ENCODE measurements at regions not wholly inside any gene's neighbourhood (a gene's known extent, or its start where the extent isn't known, plus 50 kb on each side); places are given as distances from the start of the nearest gene placed in this dataset.

DNA sequence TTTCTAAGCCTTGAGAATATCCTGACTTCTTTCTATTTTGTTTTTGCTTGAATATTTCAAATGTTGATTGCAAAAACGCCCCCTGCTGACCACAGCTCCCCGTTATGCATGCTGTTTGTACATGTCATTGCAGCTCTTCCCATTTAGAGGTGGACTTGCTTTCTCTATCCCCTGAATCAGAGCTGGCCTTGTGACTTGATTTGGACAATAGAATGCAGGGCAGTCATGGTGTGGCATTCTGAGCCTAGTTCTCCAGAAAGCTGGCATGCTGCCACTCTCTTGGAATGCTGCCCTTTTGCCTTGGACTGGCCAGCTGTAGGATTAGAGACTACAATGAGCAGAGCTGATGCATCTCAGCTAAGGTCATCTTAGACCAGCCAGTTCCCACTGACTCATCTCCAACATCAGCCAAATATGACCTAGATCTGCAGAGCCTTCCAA is 1561.5 kb downstream of the MRPL39 start:
- no peak for DNase-seq

DNA sequence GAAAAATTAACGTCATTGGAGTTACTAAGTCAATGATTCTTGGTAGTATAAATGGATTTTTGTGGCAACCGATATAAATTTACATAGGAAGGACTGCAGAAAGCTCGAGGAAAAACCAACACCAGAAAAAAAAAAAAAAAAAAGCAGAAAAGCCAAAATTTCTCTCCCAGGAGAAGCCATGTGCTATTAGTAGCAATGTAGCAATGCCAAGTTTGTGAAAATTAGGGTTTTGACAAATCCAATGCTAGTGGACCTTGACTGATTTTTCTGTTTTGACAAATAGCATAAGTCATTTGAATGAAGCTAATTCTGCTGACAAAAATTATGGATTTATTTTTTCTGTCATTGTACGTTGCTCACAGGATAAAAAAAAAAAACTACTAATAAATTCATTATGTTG is 1561.9 kb downstream of the MRPL39 start:
- no peak for DNase-seq

DNA sequence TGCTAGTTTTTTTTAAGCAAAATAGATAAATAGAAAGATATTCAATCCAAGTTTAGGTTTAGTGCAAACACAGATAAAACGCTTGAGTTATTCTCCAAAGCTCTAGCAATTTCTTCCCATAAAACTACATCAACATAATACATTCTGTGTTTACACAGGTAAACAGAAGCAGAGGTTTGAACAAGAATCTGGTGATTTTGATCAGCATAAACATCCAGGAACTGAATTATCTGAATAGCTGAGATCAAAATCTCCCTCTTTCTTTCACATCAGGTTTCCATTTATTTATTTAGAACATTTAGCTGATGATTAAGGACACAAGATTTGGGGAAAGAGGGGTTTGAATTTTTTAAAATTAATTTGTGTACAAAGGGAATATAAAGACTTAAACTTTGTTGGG is 1564.6 kb downstream of the MRPL39 start:
- no peak for DNase-seq

DNA sequence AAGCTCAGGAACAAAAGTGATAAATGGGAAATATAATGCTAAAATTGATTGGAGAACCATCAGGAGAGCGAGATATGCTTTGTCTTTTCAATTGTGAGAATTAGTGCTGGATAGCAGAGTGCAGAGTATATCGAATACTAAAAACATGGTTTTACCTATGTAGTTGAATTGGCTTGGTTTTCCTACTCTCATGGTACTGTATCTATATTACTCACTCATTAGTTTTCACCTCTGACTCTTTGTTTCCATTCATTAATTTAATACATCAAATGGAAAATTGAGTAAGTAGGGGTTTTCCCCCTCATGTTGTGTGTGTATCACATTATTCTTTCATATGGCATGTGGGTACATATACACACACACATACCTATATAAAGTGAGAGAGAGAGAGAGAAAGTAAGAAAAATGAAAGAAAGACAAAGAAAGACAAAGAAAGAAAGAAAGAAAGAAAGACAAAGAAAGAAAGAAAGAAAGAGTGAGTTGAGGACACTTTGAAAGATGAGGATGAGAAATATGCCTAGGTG is 1574.5 kb downstream of the MRPL39 start:
- DNase-seq = no peak

DNA sequence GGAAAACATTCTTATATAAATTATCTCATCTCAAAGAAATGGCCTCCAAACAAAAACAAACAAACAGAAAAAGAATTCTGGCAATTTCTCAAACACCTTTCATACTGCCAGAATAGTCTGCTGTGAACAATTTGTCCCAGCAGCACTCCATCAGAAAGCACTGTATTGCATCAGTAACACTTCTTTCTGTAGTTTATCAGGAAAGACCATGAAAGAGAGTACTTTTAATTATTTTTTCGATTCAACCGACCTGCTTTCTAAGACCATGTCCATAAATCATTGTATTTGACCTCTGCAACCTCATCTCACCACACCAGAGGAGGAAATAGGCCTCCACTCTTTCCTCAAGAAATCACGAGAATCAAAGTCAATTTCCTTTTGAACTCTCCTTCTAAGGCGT is 1579.9 kb downstream of the MRPL39 start:
- no peak for DNase-seq

DNA sequence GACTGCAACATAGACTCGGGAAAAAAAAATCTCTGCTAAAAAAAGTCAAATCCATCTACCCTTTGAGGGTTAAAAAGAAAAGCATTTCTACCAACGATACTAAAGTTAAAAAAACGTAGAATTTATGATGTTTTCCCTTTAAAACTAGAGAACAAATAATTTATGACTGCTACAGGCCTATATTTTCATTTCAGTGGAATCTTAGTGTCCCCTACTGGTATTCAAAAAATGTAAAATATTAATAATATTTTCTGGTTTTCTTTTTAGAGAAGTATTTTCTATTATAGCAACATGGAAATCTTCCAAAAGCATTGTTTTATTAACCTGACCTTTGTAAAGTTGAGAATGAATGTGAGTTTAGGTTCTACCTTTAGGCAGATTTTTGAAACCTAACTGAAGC is 1582.2 kb downstream of the MRPL39 start:
- DNase-seq = no peak

DNA sequence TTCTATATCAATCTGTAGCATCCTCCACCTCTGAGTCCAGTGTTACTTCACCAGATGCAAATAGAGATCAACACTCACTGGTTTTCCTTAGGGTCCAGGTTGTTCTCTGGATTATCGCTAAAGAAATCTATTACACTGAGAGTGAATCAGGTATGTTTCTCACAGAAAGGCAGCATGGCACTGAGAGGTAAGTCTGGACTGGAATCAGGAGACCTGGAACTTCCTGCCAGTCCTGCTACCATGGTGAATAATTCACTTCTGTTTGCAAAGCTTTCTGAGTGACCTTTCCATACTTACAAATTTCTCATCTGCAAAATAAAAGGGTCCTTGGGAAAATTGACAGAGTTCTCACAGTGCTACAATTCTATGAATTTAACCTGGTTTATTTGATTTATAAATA is 1583.3 kb downstream of the MRPL39 start:
- DNase-seq = no peak

DNA sequence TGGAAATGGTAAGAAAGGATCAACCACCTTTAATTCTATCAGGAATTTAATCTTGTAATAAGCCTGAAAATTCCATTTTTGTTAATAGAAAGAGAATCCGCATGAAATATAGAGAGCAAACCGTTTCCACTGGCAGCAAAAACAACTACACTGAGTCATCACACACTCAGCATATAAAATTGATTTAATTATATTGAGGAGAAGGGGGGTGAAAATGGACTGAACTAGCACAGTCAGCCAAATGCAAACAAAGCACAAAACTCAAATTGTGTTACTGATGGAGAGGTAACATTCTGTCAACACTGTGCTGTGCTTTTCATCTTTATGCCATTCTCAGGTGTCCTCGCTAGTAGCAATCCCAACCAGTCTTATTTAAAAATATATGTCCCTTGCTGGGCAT is 1583.9 kb downstream of the MRPL39 start:
- DNase-seq = no peak

DNA sequence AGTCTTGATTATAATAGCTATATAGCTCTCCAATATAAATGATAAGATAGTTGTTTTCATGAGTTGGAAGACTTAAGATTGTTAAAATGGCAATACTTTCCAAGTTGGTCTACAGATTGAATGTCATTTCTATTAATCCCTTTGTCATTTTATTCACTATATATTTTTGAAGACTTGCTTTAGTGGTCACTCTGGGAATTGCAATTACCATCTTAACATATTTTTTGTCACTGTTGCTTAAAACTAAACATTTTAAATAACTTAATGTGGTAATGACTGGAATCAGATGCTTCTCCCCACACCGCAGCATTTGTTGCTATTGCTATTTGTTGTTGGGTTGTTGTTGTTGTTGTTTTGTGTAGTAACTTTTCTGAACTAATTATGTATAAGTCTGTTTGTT is 1592.9 kb downstream of the MRPL39 start:
- no peak for DNase-seq

DNA sequence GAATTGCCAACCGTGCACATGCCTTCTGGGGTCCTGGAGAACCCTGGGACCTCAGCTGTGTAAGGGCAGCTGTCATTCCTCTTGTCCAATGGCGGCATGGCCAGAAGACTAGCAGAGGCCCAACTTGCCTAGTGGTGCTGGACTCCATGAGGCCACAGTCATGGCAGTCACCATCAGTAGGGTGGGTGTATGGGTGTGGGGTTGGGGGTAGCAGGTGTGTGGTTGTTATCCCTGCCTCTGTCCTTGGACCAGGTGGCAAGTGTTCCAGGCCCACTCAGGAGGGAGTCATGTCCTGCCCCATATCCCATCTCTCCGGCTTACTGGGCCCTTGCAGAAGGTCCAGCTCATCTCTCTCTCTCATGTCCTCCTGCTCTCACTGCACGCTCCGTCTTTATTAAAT is 1596.2 kb downstream of the MRPL39 start:
- no peak for DNase-seq

DNA sequence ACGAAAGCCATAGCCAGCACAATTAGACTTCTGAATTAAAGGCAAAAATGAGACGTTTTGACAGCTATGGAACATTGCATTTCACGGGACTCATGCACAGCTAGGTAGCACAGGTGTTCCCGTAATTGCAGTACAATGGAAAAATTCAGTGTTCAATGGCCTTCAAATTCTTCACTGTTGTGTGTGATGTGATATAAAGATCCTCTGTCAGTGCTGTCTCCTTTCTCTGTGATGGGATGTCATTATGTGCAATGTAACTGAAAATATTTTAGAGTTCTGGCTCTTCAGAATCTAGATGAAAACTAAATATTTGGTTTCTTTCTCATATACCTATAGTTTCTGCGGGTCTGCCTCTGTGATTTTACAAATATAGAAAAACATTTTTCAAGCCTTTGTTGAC is 1599.7 kb downstream of the MRPL39 start:
- no peak for DNase-seq

DNA sequence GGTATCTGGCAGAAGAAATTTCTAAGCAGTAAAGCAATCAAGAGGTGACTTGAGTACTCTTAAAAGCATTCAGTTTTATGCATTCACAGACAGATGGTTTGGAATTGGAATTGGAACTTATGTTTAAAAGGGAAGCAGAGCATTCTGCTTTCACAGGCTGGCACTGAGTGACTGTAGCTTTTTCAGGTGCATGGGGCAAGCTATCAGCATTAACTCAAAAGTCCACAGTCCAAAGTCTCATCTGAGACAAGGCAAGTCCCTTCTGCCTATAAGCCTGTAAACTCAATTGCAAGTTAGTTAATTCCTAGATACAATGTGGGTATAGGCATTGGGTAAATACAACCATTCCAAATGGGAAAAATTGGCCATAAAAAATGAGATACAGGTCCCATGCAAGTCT is 1620.3 kb downstream of the MRPL39 start:
- DNase-seq = no peak

DNA sequence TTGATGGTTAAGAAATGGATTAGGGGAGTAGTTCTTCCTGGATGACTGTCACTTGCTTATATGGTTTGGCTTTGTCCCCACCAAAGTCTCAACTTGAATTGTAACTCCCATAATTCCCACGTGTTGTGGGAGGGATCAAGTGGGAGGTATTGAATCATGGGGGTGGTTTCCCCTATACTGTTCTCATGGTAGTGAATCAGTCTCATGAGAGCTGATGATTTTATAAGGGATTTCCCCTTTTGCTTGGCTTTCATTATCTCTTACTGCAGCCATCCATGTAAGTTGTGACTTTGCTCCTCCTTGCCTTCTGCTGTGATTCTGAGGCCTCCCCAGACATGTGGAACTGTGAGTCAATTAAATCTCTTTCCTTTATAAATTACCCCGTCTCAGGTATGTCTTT is 1621.1 kb downstream of the MRPL39 start:
- DNase-seq = no peak

DNA sequence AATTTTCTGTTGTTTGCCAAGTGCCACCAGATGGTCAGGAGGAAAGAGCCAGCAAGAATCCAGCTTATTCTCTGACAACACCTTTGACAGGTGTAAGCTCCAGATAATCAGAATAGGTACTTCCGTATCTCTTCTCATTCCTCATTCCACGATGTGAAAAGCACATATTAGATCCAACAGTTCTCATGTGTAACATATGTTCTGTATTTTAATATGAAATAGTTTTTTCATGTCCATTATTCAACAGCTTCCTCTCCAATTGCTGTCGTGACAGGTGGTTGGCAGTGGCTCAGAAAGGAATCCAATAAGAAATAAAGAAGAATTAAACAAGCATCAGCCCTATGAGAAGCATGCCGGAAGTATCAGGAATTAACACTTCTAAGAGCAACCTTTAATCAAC is 1624.7 kb downstream of the MRPL39 start:
- DNase-seq = no peak

DNA sequence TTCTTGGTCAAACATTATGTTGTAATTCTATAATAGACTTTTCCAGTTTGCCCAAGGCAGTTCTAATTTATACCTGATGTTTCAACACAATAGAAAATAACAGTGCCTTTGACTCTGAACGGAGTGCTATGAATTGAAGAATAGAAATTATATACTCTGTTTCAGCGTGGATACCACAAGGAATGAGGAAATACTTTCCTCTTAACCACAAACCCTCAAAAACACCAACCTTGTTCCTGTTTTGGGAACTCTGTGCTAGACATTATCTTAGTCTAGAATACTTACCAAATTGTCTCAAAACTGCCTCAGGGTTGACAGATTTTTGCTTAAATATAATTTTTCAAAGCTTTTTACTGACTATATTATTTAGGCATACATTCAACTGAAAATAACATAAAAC is 1629.3 kb downstream of the MRPL39 start:
- DNase-seq = no peak

DNA sequence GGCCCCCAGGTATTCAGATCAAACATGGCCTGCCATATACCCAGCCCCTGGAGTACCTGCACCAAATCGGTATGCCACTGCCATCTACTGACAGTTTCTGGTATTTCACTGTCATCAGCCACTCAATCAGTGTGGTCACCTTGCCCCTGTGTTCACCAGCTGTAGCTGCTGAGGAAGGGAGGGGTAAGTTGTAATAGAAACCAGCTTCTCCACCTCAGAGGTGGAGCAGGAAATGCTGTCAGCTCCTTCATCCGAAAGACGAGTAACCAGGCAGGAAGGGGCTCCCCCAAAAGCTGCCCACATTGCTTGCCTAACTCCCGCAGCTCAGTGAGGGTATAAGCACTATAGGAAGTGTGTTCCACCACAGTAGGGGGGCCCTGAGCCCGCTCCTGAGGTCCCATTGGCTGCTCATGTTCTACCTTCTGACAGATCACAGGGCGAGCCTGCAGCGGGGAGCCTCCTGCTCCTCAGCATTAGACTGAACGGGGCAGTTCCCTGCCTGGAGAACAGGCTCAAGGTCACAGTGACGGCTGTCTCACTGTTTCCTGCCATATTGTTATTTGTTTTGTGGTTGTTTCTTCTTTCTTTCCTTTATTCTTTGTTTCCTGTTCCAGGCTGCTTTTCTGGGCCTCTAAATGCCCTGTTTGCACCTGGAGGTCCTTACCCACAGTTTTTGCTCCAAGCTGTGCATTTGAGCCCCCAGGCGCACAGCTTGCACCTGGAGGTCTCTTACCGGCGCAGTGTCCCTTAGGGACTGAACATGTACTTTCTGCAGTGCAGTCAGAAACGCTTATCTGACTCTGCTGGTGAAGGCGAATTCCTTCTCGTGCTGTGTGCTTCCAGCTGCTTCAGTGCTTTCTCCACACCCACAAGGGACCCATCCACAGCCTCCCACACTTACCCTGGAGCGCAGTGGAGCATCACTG is 1638.3 kb downstream of the MRPL39 start:
- peak; percentile 50 for DNase-seq

DNA sequence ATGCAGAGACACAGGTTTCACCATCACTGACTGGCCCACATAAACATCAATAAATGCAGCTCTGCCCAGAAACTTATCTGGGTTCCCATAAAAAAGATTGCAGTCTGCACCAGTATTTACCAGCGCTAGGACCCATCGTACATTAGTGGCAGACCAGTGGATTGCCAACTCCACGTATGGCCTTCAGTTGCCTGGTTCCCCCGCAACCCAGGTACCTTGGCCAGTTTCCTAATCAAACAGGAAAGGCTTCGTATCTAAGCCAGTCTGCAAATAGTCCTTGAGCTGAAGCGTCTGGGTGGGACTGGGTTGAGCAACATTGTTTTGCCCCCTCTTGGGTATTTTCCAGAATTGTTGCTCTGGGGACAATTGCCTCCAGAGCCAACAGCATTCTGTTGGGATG is 1639.3 kb downstream of the MRPL39 start:
- no peak for DNase-seq

DNA sequence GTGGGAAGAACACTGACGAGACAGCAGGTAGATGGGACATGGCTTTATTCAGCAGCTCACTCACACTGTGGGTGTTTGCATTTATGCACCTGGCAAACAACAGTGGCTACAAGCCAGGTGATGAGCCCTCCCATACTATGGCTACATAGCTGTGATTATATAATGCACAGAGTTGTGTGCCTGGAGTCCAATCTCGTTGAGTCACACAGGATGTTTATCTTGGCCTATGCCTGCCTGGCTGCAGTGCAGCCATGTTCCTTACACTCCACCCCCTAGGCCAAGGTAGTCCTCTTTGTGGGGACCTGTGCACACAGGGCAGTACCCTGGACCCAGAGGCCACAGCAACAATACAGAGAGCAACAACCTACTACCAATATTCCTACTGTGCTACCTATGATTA is 1643.8 kb downstream of the MRPL39 start:
- no peak for DNase-seq

DNA sequence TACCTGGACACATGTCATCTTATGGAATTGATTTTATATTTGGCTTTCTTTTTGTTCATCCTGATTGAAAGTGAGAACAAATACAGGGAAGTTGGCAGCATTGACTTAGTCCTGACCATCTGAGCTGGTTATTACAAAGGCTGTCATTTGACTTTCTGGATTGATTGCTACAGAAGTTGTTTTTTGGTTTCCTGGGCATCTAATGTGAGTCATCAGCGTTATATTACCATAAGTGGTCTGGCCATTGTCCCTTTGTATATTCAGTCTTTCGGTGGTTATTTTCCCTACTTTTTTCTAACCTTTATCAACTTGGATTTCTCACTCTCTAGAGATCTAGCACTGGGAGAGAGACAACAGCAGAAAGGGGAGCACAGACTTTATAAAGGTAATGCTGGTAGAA is 1646.5 kb downstream of the MRPL39 start:
- no peak for DNase-seq

DNA sequence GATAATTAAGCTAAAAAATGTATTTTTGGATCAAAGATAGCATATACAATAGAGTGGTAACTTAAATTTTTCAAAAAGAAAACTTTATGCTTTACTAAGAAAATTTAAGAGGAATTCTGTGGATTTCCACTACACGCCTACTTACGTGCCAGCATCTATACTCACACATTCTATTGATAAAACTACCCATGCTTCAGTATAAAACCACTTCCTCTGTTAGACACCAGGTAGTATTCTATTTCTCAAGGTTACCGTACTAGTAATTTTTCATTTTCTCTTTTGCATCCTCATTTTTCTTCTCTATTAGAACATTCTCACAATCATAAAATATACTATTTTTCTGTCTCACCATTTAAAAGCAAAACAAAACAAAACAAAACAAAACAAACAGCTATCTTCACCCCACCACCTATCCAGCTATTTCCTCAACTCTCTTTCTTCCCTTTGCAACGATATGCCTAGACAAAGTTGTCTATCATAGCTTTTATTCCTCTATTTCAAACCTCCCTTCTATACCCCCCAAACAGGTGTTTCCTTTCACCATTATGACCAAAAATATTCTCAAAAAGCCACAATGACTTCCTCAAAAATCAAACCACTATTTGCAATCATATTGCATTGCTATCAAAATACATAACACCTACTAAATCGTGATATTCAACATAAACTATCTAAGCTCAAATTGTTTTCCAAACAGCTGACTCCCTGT is 1652.0 kb downstream of the MRPL39 start:
- no peak for DNase-seq

DNA sequence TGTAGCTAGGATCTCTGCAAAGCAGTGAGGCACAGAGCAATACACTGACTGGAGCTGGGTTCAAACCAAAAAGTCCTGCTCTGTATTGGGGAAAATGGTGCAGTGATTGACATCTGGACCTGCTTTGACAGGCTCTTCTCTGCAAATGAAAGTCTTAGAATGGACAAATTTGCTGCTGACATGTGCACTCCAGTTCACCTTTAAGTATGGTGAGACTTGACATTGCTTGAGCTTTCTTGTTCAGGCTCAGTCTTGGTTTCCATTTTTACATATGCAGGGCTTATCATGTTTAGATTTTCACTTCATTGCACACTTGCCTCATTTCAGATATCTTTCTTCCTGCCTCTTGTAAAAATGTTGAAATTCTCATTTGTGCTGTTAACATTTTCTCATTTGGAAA is 1655.0 kb downstream of the MRPL39 start:
- DNase-seq = no peak

DNA sequence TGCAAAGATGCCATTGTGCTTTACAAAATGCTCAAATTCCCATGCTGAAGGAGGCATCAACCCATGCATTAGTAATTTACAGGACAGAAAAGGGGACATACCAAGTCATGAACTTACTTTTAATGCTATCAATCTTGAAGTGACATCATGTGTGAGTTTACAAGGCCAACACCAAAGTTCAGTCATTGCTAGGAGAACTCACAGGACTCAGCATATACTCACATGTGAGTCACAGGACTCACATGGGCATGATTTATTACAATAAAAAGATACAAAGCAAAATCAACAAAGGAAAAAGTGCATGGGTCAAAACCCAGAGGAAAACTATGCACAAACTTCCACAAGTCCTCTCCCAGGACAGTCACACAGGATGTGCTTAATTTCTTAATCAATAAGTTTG is 1656.0 kb downstream of the MRPL39 start:
- no peak for DNase-seq

DNA sequence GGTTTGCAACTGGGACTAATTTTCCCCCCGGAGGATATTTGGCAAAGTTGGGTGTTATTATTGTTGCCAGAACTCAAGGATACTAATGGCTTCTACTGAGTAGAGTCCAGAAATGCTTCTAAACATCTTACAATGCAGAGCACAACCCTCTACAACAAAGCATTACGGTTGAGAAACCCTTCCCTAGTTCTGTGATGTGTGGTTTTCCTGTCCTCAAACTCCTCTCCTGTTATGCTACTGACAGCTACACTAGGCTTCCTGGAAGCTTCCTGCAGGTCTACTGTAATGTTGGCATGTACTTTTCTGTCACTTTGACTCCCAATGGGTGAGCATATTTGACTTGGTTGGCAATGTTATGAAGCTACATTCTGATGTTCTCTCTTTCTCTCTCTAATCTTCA is 1656.9 kb downstream of the MRPL39 start:
- DNase-seq = no peak

DNA sequence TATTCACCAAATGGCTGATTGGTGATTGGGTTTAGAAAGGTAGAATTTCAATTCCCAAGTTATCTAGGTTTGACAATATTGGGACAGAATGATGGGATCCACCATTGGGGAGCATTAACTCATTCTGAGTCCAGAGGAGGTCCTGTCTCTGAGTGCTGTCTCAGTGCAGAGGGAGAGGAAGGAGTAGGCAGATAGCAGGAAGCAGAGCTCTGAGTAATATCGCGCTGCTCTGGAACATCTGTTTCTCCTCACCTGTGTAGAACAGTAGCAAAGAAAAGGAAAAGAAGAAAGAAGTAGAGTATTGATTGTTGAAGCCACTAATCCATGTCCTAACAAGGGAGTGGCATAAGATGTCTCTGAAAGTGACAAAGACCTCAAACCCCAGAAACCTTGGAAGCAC is 1657.8 kb downstream of the MRPL39 start:
- DNase-seq = no peak

Measured in stimulated activated naive CD4-positive, alpha-beta T cell treated with Interleukin-2 at 50 U/mL for 16 hours (primary cell).